Loucy (cell line): ENCODE measurements at regions not wholly inside any gene's neighbourhood (a gene's known extent, or its start where the extent isn't known, plus 50 kb on each side); places are given as distances from the start of the nearest gene placed in this dataset.

ENCODE experiments used
- H2AFZ ChIP-seq: fragments of 200-600 bp; sonication (generic); 2 replicates; pipeline ENCODE4 v1.6.0; 2016; ENCODE audit warnings: antibody characterized with exemption, mild to moderate bottlenecking, low read length, moderate library complexity
- H3F3A ChIP-seq: fragments of 200-600 bp; 2 replicates; pipeline ENCODE4 v1.6.0; 2016; ENCODE audit warnings: antibody characterized with exemption, low read depth, mild to moderate bottlenecking
- H3K27me3 ChIP-seq: fragments of 200-600 bp; sonication (generic); 2 replicates; pipeline ENCODE4 v1.6.1; 2014; ENCODE audit warnings: low read length, mild to moderate bottlenecking; ENCODE audit not compliant: insufficient read depth, poor library complexity, severe bottlenecking
- H3K36me3 ChIP-seq: fragments of 200-600 bp; sonication (generic); 2 replicates; pipeline ENCODE4 v1.6.1; 2016; ENCODE audit warnings: low read length; ENCODE audit not compliant: insufficient read depth
- H3K4me1 ChIP-seq: fragments of 200-600 bp; sonication (generic); 2 replicates; pipeline ENCODE4 v1.5.1; 2014; ENCODE audit warnings: low read length, mild to moderate bottlenecking; ENCODE audit not compliant: insufficient read depth, poor library complexity, severe bottlenecking
- H3K4me2 ChIP-seq: fragments of 200-600 bp; sonication (generic); 2 replicates; pipeline ENCODE4 v1.6.0; 2014; ENCODE audit warnings: antibody characterized with exemption, low read length, low read depth, mild to moderate bottlenecking; ENCODE audit not compliant: poor library complexity, severe bottlenecking
- H3K4me3 ChIP-seq: fragments of 200-600 bp; sonication (generic); 2 replicates; pipeline ENCODE4 v1.5.1; 2014; ENCODE audit warnings: low read length, mild to moderate bottlenecking, mixed read lengths; ENCODE audit not compliant: poor library complexity, severe bottlenecking
- H3K79me2 ChIP-seq: fragments of 200-600 bp; sonication (generic); 2 replicates; pipeline ENCODE4 v1.6.1; 2014; ENCODE audit warnings: low read length; ENCODE audit not compliant: insufficient read depth
- H3K9ac ChIP-seq: fragments of 200-600 bp; sonication (generic); 2 replicates; pipeline ENCODE4 v1.6.0; 2014; ENCODE audit warnings: mild to moderate bottlenecking, low read depth, low read length, moderate library complexity; ENCODE audit not compliant: poor library complexity, severe bottlenecking
- H3K9me2 ChIP-seq: fragments of 200-600 bp; sonication (generic); replicated peaks from 2 replicates; pipeline ENCODE4 v1.6.1; 2016; ENCODE audit warnings: low read depth, low read length, mixed read lengths
- H3K9me3 ChIP-seq: fragments of 200-600 bp; sonication (generic); 2 replicates; pipeline ENCODE4 v1.6.1; 2014; ENCODE audit warnings: mild to moderate bottlenecking, antibody characterized with exemption, low read length, low read depth; ENCODE audit not compliant: insufficient read depth
- H4K20me1 ChIP-seq: fragments of 200-600 bp; sonication (generic); 2 replicates; pipeline ENCODE4 v1.6.0; 2014; ENCODE audit warnings: antibody characterized with exemption, low read length, mild to moderate bottlenecking; ENCODE audit not compliant: insufficient read depth, poor library complexity, severe bottlenecking
- CTCF ChIP-seq: fragments of 200-600 bp; sonication (generic); conservative IDR thresholded peaks from 2 replicates; pipeline ENCODE4 v1.5.1; 2014; ENCODE audit warnings: mild to moderate bottlenecking, antibody characterized with exemption, low read length
- EZH2phosphoT487 ChIP-seq: fragments of 200-600 bp; IDR thresholded peaks from 2 replicates; pipeline ENCODE4 v1.6.1; 2018; ENCODE audit warnings: antibody characterized with exemption, mild to moderate bottlenecking, moderate library complexity, borderline replicate concordance

- Histone ChIP-seq H3K9me3 (no peaks in the 10 kb centered on the region), H3K9me2 (no peaks in the 10 kb centered on the region), H3K79me2 (peaks cover 100% of the 10 kb centered on the region), H3K27me3 (no peaks in the 10 kb centered on the region), H4K20me1 (peaks cover 100% of the 10 kb centered on the region), H3K4me3 (peak overlapping the region; percentile 28), H3K9ac (no peak overlapping the region), H3K36me3 (peaks cover 97% of the 10 kb centered on the region), H3F3A (peaks cover 23% of the 10 kb centered on the region; the same call in 1 of the 2 replicates), H2AFZ (no peak overlapping the region), H3K4me2 (peak overlapping the region; percentile 70), H3K4me1 (peaks cover 85% of the 10 kb centered on the region)
- no peak for TF ChIP-seq EZH2phosphoT487
- TF ChIP-seq CTCF, result no peak
Observed at GRCh38 chr1:198908995-198909394, 270.2 kb downstream of the PTPRC start.

- Histone ChIP-seq H3K4me3 (peak overlapping the region; percentile 28), H3K79me2 (peaks cover 100% of the 10 kb centered on the region), H4K20me1 (peaks cover 100% of the 10 kb centered on the region), H3K9me2 (no peaks in the 10 kb centered on the region), H3K27me3 (no peaks in the 10 kb centered on the region), H3K9ac (no peak overlapping the region), H2AFZ (no peak overlapping the region), H3K36me3 (peaks cover 97% of the 10 kb centered on the region), H3K9me3 (no peaks in the 10 kb centered on the region), H3K4me2 (peak overlapping the region; percentile 70), H3F3A (peaks cover 23% of the 10 kb centered on the region; the same call in 1 of the 2 replicates), H3K4me1 (peaks cover 87% of the 10 kb centered on the region)
- TF ChIP-seq CTCF, result no peak
- no peak for TF ChIP-seq EZH2phosphoT487
Observed at GRCh38 chr1:198909973-198910372, 271.1 kb downstream of the PTPRC start.

GRCh38 chr1:198910816-198911215 lies 272.0 kb downstream of the PTPRC start:
- no peaks in the 10 kb centered on the region for H3K9me3 ChIP-seq
- peak overlapping the region; percentile 11 for H3K4me3 ChIP-seq
- no peaks in the 10 kb centered on the region for H3K9me2 ChIP-seq
- peaks cover 100% of the 10 kb centered on the region for H4K20me1 ChIP-seq
- H3K9ac ChIP-seq, result peak overlapping the region; percentile 7
- H3K4me1 ChIP-seq, result peaks cover 86% of the 10 kb centered on the region
- H3K4me2 ChIP-seq, result peak overlapping the region; percentile 70
- TF ChIP-seq CTCF, result no peak
- no peak for TF ChIP-seq EZH2phosphoT487
- no peaks in the 10 kb centered on the region for H3K27me3 ChIP-seq
- H3F3A ChIP-seq, result peaks cover 23% of the 10 kb centered on the region; the same call in 1 of the 2 replicates
- H3K79me2 ChIP-seq, result peaks cover 100% of the 10 kb centered on the region
- peaks cover 95% of the 10 kb centered on the region for H3K36me3 ChIP-seq
- no peak overlapping the region for H2AFZ ChIP-seq
